ENCODE measurements at regions not wholly inside any gene's neighbourhood (a gene's known extent, or its start where the extent isn't known, plus 50 kb on each side); places are given as distances from the start of the nearest gene placed in this dataset.
"Not testable (repeated sequence)": the region's sequence is repeated elsewhere in the genome, so short reads cannot be mapped to it uniquely, and the experiment has no call there.

DNA sequence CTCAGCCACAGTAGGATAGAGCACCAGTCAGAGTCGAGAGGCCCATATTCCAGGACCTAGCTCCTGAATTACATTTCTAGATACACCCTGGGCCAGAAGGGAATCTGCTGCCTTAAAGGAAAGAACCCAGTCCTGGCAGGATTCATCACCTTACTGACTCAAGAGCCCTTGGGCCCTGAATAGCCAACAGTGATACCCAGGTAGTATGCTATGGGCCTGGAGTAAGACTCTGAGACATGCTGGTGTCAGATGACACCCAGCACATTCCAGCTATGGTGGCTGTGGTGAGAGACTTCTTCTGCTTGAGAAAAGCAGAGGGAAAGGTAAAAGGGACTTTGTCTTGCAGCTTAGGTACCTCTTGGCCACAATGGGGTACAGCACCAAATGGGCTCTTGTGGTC is 192.5 kb downstream of the MSX2 start:
- not testable (repeated sequence) for DNase-seq (ENCODE audit: low spot score)

- DNase-seq (ENCODE audit: low spot score) = no peak
These were observed 191.8 kb downstream of the MSX2 start for GRCh38 chr5:174916227-174916626.

GRCh38 chr5:174911118-174911517 is 186.7 kb downstream of the MSX2 start:
- DNase-seq (ENCODE audit: low spot score) = peak; percentile 9

DNA sequence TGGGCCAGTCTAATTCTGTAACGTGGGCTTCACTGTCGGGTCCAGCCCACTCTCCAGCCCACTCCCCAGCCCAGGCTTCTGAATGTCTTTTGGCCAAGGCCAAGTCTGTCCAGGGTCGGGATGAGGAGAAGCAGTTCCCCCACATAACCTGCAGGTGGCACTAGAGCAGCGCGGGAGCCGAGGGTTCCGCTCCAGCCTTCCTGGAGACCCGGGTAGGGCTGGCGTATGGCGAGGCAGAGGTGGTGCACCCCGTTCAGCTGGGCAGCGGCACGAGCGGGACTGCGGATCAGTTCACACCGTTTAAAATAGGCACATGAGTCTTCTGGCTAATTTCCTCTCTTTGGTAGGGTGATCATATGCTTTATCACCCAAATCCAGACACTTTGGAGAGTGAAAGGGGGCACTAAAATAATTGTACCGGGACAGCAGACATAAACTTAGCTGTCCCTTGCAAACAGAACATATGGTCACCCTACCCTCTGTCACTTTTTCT is 185.9 kb downstream of the MSX2 start:
- DNase-seq (ENCODE audit: low spot score) = peak; percentile 46

GRCh38 chr5:174903172-174903732 is 178.9 kb downstream of the MSX2 start:
- no peak for DNase-seq (ENCODE audit: low spot score)

DNA sequence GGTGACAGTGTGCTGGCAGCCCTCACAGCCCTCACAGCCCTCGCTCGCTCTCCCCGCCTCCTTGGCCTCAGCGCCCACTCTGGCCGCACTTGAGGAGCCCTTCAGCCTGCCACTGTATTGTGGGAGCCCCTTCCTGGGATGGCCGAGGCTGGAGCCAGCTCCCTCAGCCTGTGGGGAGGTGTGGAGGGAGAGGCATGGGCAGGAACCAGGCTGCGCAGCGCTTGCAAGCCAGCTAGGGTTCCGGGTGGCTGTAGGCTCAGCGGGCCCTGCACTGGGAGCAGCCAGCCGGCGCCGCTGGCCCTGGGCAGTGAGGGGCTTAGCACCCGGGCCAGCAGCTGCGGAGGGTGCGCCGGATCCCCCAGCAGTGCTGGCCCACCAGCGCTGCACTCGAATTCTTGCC is 177.0 kb downstream of the MSX2 start:
- no peak for DNase-seq (ENCODE audit: low spot score)

- no peak for DNase-seq (ENCODE audit: low spot score)
These were observed 176.0 kb downstream of the MSX2 start for GRCh38 chr5:174900240-174900865.

DNA sequence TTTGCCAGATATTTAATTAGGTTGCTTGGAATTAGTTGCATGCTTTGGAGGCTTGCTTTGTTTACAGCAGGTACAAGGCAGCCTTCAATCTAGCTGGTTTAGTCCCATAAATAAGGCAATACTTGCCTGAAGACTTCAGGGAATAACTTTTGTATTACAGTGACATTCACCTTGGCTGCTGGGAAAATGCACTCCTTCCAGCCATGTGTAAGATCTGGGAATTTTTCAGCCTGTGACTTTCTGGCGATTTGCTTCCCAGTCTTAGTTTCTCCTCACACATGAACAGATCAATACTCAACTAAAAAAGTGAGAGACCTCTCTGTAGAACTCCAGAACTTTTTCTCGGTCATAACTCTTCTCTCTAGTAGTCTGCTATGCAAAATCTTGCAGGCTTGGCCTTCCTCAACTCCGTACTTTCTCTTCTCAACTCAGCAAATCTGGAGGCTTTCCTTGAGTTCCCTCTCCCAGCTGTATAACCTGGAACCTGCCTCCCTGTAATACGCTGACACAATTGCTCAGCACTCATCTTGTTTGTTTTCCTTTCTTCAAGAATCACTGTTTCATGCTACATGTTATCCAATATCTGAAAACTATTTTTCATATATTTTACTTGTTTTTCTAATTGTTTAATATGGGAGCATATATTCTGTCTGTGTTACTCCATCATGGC is 173.0 kb downstream of the MSX2 start:
- DNase-seq (ENCODE audit: low spot score) = no peak

DNA sequence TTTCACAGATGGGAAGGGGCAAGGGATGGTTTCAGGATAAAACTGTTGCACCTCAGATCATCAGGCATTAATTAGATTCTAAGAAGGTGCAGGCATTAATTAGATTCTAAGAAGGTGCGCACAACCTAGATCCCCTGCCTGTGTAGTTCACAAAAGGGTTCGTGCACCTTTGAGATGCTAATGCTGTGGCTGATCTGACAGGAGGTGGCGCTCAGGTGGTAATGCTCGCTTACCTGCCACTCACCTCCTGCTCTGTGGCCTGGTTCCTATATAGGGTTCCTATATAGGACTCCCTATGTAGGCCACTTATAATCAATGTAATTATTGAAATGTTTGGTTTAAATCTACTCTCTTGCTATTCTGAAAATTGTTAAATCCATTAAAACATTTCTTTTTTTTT is 171.0 kb downstream of the MSX2 start:
- DNase-seq (ENCODE audit: low spot score) = no peak

DNA sequence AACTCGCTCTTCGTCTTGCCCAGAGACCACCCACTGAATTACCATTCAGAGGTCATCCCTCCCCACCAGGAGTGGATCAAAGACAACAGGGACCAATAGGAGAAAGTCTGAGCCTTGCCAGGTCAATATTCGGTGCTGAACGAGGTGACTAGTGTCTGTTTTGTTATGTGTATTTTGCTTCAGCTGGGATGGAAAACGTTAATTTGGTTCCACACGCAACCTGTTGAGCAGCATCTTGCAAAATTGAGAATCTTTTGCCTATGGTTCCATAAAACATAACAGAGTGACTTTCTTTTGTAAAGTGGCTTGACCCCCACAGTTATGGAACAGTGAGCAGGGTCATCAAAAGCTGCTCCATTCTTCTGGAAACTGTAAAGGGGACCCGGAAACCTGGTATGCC is 168.4 kb downstream of the MSX2 start:
- DNase-seq (ENCODE audit: low spot score) = no peak

- not testable (repeated sequence) for DNase-seq (ENCODE audit: low spot score)
These were observed 156.2 kb downstream of the MSX2 start for GRCh38 chr5:174880412-174881200.

DNA sequence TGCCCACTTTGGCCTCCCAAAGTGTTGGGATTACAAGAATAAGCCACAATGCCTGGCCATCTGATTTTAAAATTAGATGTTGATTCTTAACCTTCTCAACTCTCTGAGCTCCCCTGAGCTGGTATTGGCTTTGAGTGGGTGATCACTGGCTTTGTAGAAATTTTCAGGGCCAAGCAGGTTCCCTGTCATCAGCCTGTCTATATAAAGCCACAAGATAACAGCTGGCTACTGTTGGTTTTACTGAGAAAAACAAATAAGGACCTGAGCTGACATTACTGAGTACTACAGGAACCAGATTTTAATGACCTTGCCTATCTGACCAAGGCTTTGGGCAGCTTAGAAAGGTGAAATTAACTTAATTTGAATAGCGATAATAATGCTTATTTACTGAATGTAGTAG is 153.6 kb downstream of the MSX2 start:
- DNase-seq (ENCODE audit: low spot score) = no peak

GRCh38 chr5:174872271-174872670 is 147.9 kb downstream of the MSX2 start:
- no peak for DNase-seq (ENCODE audit: low spot score)

GRCh38 chr5:174852143-174852542 is 127.8 kb downstream of the MSX2 start:
- DNase-seq (ENCODE audit: low spot score) = no peak

- no peak for DNase-seq (ENCODE audit: low spot score)
These were observed 126.3 kb downstream of the MSX2 start for GRCh38 chr5:174850565-174851169.

- no peak for DNase-seq (ENCODE audit: low spot score)
These were observed 125.0 kb downstream of the MSX2 start for GRCh38 chr5:174849426-174849825.

GRCh38 chr5:174844971-174845370 is 120.6 kb downstream of the MSX2 start:
- DNase-seq (ENCODE audit: low spot score) = no peak

- no peak for DNase-seq (ENCODE audit: low spot score)
These were observed 119.2 kb downstream of the MSX2 start for GRCh38 chr5:174843263-174844250.

- DNase-seq (ENCODE audit: low spot score) = no peak
These were observed 116.1 kb downstream of the MSX2 start for GRCh38 chr5:174840435-174840834.

DNA sequence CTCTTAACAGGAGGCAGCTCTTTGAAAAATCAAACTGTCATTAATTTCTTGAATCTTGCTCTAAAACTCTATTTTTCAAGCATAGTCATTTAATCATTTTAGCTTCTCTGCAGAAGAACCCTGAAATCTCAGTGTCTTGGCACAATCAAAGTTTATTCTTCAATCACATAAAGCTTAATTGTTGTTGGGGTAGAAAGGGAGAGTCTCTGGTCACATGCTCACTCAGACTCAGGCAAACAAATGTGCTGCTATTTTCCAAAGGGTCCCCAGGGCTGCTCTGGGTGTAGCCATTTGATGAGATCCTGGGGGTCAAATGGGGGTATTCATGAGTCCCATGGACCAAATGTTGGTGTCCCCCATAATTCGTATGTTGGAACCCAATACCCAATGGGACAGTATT is 114.8 kb downstream of the MSX2 start:
- DNase-seq (ENCODE audit: low spot score) = no peak
